ENCODE measurements at regions not wholly inside any gene's neighbourhood (a gene's known extent, or its start where the extent isn't known, plus 50 kb on each side); places are given as distances from the start of the nearest gene placed in this dataset.

- TF ChIP-seq, protein P1, sequence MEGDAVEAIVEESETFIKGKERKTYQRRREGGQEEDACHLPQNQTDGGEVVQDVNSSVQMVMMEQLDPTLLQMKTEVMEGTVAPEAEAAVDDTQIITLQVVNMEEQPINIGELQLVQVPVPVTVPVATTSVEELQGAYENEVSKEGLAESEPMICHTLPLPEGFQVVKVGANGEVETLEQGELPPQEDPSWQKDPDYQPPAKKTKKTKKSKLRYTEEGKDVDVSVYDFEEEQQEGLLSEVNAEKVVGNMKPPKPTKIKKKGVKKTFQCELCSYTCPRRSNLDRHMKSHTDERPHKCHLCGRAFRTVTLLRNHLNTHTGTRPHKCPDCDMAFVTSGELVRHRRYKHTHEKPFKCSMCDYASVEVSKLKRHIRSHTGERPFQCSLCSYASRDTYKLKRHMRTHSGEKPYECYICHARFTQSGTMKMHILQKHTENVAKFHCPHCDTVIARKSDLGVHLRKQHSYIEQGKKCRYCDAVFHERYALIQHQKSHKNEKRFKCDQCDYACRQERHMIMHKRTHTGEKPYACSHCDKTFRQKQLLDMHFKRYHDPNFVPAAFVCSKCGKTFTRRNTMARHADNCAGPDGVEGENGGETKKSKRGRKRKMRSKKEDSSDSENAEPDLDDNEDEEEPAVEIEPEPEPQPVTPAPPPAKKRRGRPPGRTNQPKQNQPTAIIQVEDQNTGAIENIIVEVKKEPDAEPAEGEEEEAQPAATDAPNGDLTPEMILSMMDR (IDR thresholded peaks at IDR 0.05; ENCODE audit: low read depth, low read length) = no peak
- Histone ChIP-seq H3K27me3 (no peaks in the 10 kb centered on the region), H3K4me3 (no peak overlapping the region), H3K36me3 (no peaks in the 10 kb centered on the region), H3K9me3 (ENCODE audit: low read depth) (no peaks in the 10 kb centered on the region), H3K27ac (no peak overlapping the region), H3K4me1 (ENCODE audit: low read depth) (no peaks in the 10 kb centered on the region)
- no peak for DNase-seq (ENCODE audit: low read depth in 1 of 2, low spot score in 1 of 2)
Observed at GRCh38 chrX:10714531-10714930, 94.1 kb upstream of the MID1 start.

DNA sequence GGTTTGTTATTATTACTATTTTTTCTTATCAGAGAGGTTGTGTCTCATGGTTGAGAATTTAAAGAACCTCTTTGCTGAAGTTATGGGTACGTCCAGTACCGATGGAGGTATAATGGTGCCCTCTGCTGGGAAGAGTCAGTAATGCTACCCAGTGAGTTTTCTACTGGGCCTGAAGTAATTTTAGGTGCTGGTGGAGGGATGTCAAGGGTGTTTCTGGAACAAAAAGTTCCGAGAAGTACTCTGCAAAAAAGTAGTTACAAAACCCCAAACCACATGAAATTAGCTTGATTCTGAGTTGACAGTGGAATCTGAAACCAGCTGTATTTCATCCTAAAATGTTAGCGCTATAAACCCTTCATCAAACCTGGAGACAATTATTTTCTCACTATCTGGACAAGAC is 102.5 kb upstream of the MID1 start:
- Histone ChIP-seq H3K9me3 (ENCODE audit: low read depth) (no peaks in the 10 kb centered on the region), H3K36me3 (no peaks in the 10 kb centered on the region), H3K27ac (peak overlapping the region; percentile 52), H3K4me3 (no peak overlapping the region), H3K27me3 (no peaks in the 10 kb centered on the region), H3K4me1 (ENCODE audit: low read depth) (no peaks in the 10 kb centered on the region)
- TF ChIP-seq, protein P1 (IDR thresholded peaks at IDR 0.05; ENCODE audit: low read depth, low read length) = peak; percentile 67
- peak; percentile 54 to 77 for DNase-seq (ENCODE audit: low read depth in 1 of 2, low spot score in 1 of 2)

- Histone ChIP-seq H3K27ac (no peak overlapping the region), H3K4me1 (ENCODE audit: low read depth) (peaks cover 6% of the 10 kb centered on the region), H3K27me3 (no peaks in the 10 kb centered on the region), H3K36me3 (no peaks in the 10 kb centered on the region), H3K4me3 (no peak overlapping the region), H3K9me3 (ENCODE audit: low read depth) (no peaks in the 10 kb centered on the region)
- TF ChIP-seq, protein P1 (IDR thresholded peaks at IDR 0.05; ENCODE audit: low read depth, low read length) = peak; percentile 20
- no peak for DNase-seq (ENCODE audit: low read depth in 1 of 2, low spot score in 1 of 2)
Observed at GRCh38 chrX:10725071-10725470, 104.7 kb upstream of the MID1 start.

GRCh38 chrX:10726647-10727046 is 106.3 kb upstream of the MID1 start:
- H3K27ac ChIP-seq = no peak overlapping the region
- H3K4me1 ChIP-seq (ENCODE audit: low read depth) = peaks cover 6% of the 10 kb centered on the region
- peak in 1 of 2 donors; percentile 75 for DNase-seq (ENCODE audit: low read depth in 1 of 2, low spot score in 1 of 2)
- no peak overlapping the region for H3K4me3 ChIP-seq
- no peaks in the 10 kb centered on the region for H3K36me3 ChIP-seq
- H3K27me3 ChIP-seq = no peaks in the 10 kb centered on the region
- TF ChIP-seq, protein P1 (IDR thresholded peaks at IDR 0.05; ENCODE audit: low read depth, low read length) = no peak
- H3K9me3 ChIP-seq (ENCODE audit: low read depth) = no peaks in the 10 kb centered on the region

DNA sequence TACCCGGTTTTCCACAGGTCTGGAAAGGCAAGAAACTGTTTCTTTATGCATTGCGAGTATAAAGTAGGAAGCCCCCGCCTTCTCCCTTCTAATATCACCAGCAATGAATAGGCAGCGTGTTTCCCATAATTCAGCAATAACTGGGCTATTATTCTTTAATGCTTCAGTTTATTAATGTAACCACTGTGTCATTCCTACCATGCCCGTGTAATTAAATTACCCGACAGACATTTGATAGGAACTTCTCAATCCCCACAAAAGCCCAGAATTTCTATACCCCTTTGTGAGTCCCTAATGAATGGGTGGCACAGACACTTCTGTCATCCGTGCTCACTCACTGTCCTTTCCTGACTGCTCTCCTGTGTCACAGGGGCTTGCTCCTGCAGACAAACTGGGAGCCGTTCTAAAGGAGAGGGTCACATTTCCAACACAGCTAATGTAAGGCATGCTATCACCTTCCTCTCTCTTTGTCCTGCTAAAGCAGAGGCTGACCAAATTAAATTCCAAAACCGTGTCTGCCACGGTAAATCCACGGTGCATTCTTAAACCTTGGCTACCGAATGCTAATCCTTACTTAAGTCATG is 108.5 kb upstream of the MID1 start:
- Histone ChIP-seq H3K9me3 (ENCODE audit: low read depth) (no peaks in the 10 kb centered on the region), H3K27me3 (no peaks in the 10 kb centered on the region), H3K4me3 (no peak overlapping the region), H3K27ac (peak overlapping the region; percentile 72), H3K36me3 (no peaks in the 10 kb centered on the region), H3K4me1 (ENCODE audit: low read depth) (peaks cover 6% of the 10 kb centered on the region)
- DNase-seq (ENCODE audit: low read depth in 1 of 2, low spot score in 1 of 2) = peak in 1 of 2 donors; percentile 10
- TF ChIP-seq, protein P1 (IDR thresholded peaks at IDR 0.05; ENCODE audit: low read depth, low read length) = no peak

All from cardiac muscle cell (in vitro differentiated cells and primary cell).